GM04504 (cell line): ENCODE measurements at regions not wholly inside any gene's neighbourhood (a gene's known extent, or its start where the extent isn't known, plus 50 kb on each side); places are given as distances from the start of the nearest gene placed in this dataset.
"Not testable (repeated sequence)": the region's sequence is repeated elsewhere in the genome, so short reads cannot be mapped to it uniquely, and the experiment has no call there.

Source experiments
- DNase-seq: peaks from one replicate; pipeline ENCODE4 v3.0.0-alpha.2; 2012; ENCODE audit warnings: low read depth

- no peak for DNase-seq
Observed at GRCh38 chr5:106986006-106986405, 684.7 kb downstream of the EFNA5 start.

GRCh38 chr5:106985174-106985573 is 685.6 kb downstream of the EFNA5 start:
- DNase-seq, result no peak

- DNase-seq, result not testable (repeated sequence)
Observed at GRCh38 chr5:106979178-106979577, 691.6 kb downstream of the EFNA5 start.

- DNase-seq, result not testable (repeated sequence)
Observed at GRCh38 chr5:106978582-106979165, 692.1 kb downstream of the EFNA5 start.

- no peak for DNase-seq
Observed at GRCh38 chr5:106976363-106976762, 694.4 kb downstream of the EFNA5 start.

- DNase-seq, result no peak
Observed at GRCh38 chr5:106974272-106974671, 696.5 kb downstream of the EFNA5 start.

GRCh38 chr5:106966686-106967315 is 703.9 kb downstream of the EFNA5 start:
- no peak for DNase-seq

GRCh38 chr5:106964132-106964531 is 706.6 kb downstream of the EFNA5 start:
- no peak for DNase-seq

GRCh38 chr5:106963630-106964029 is 707.1 kb downstream of the EFNA5 start:
- DNase-seq, result no peak

GRCh38 chr5:106962464-106963230 is 708.1 kb downstream of the EFNA5 start:
- no peak for DNase-seq

GRCh38 chr5:106959387-106959786 is 711.4 kb downstream of the EFNA5 start:
- DNase-seq, result no peak

- no peak for DNase-seq
Observed at GRCh38 chr5:106957336-106957735, 713.4 kb downstream of the EFNA5 start.

- no peak for DNase-seq
Observed at GRCh38 chr5:106956886-106957285, 713.9 kb downstream of the EFNA5 start.

GRCh38 chr5:106956187-106956586 is 714.5 kb downstream of the EFNA5 start:
- DNase-seq, result no peak

- DNase-seq, result no peak
Observed at GRCh38 chr5:106940986-106941385, 729.8 kb downstream of the EFNA5 start.

- DNase-seq, result no peak
Observed at GRCh38 chr5:106940301-106940846, 730.4 kb downstream of the EFNA5 start.

- no peak for DNase-seq
Observed at GRCh38 chr5:106923409-106923808, 747.3 kb downstream of the EFNA5 start.

GRCh38 chr5:106921567-106921966 is 749.2 kb downstream of the EFNA5 start:
- no peak for DNase-seq

GRCh38 chr5:106910486-106910885 is 760.3 kb downstream of the EFNA5 start:
- DNase-seq, result no peak

GRCh38 chr5:106909716-106910115 is 761.0 kb downstream of the EFNA5 start:
- no peak for DNase-seq

GRCh38 chr5:106907979-106908378 is 762.8 kb downstream of the EFNA5 start:
- no peak for DNase-seq

GRCh38 chr5:106906199-106906598 is 764.5 kb downstream of the EFNA5 start:
- DNase-seq, result no peak

GRCh38 chr5:106894964-106895363 is 775.8 kb downstream of the EFNA5 start:
- DNase-seq, result no peak
